MG63 (cell line): ENCODE measurements at regions not wholly inside any gene's neighbourhood (a gene's known extent, or its start where the extent isn't known, plus 50 kb on each side); places are given as distances from the start of the nearest gene placed in this dataset.

Experiments
- DNase-seq: peaks from one replicate; pipeline ENCODE4 v3.0.0-alpha.2; 2020
- H3K27me3 ChIP-seq: fragments of 250-450 bp; sonication (Bioruptor Pico); 2 replicates; pipeline ENCODE4 v1.5.1; 2020; ENCODE audit warnings: mild to moderate bottlenecking, moderate library complexity
- H3K36me3 ChIP-seq: fragments of 250-450 bp; sonication (Bioruptor Pico); 2 replicates; pipeline ENCODE4 v1.5.1; 2020; ENCODE audit warnings: mild to moderate bottlenecking, moderate library complexity
- H3K4me3 ChIP-seq: fragments of 250-450 bp; sonication (Bioruptor Pico); 2 replicates; pipeline ENCODE4 v1.5.1; 2020; ENCODE audit warnings: mild to moderate bottlenecking, moderate library complexity
- H3K9me3 ChIP-seq: fragments of 250-450 bp; sonication (Bioruptor Pico); 2 replicates; pipeline ENCODE4 v1.5.1; 2020; ENCODE audit warnings: mild to moderate bottlenecking, moderate library complexity

GRCh38 chr10:105827133-105827532 lies 1186.0 kb downstream of the SORCS3 start:
- no peak overlapping the region for H3K4me3 ChIP-seq
- H3K27me3 ChIP-seq, result no peaks in the 10 kb centered on the region
- H3K36me3 ChIP-seq, result no peaks in the 10 kb centered on the region
- H3K9me3 ChIP-seq, result peaks cover 2% of the 10 kb centered on the region; the same call in 1 of the 2 replicates
- no peak for DNase-seq

- Histone ChIP-seq H3K4me3 (no peak overlapping the region), H3K36me3 (no peaks in the 10 kb centered on the region), H3K27me3 (no peaks in the 10 kb centered on the region), H3K9me3 (0 out of 2 replicates have a peak, but pooled peaks cover 3% of the 10 kb centered on the region)
- DNase-seq, result no peak
These were observed 1167.0 kb downstream of the SORCS3 start for GRCh38 chr10:105807935-105808587.

- 0 out of 2 replicates have a peak, but pooled peaks cover 3% of the 10 kb centered on the region for H3K9me3 ChIP-seq
- no peak overlapping the region for H3K4me3 ChIP-seq
- no peak for DNase-seq
- H3K36me3 ChIP-seq, result no peaks in the 10 kb centered on the region
- no peaks in the 10 kb centered on the region for H3K27me3 ChIP-seq
These were observed 1162.1 kb downstream of the SORCS3 start for GRCh38 chr10:105803206-105803605.

GRCh38 chr10:105800641-105801040 lies 1159.6 kb downstream of the SORCS3 start:
- no peaks in the 10 kb centered on the region for H3K36me3 ChIP-seq
- peak; percentile 82 for DNase-seq
- no peaks in the 10 kb centered on the region for H3K27me3 ChIP-seq
- H3K9me3 ChIP-seq, result 0 out of 2 replicates have a peak, but pooled peaks cover 2% of the 10 kb centered on the region
- H3K4me3 ChIP-seq, result no peak overlapping the region

- no peaks in the 10 kb centered on the region for H3K27me3 ChIP-seq
- H3K9me3 ChIP-seq, result no peaks in the 10 kb centered on the region
- DNase-seq, result no peak
- H3K4me3 ChIP-seq, result no peak overlapping the region
- no peaks in the 10 kb centered on the region for H3K36me3 ChIP-seq
These were observed 1157.3 kb downstream of the SORCS3 start for GRCh38 chr10:105798328-105798889.

- H3K27me3 ChIP-seq, result no peaks in the 10 kb centered on the region
- no peak for DNase-seq
- no peak overlapping the region for H3K4me3 ChIP-seq
- no peaks in the 10 kb centered on the region for H3K36me3 ChIP-seq
- no peaks in the 10 kb centered on the region for H3K9me3 ChIP-seq
These were observed 1156.3 kb downstream of the SORCS3 start for GRCh38 chr10:105797234-105797890.

- DNase-seq, result no peak
- H3K36me3 ChIP-seq, result no peaks in the 10 kb centered on the region
- H3K4me3 ChIP-seq, result no peak overlapping the region
- H3K27me3 ChIP-seq, result peaks cover 2% of the 10 kb centered on the region; the same call in 1 of the 2 replicates
- no peaks in the 10 kb centered on the region for H3K9me3 ChIP-seq
These were observed 1152.0 kb downstream of the SORCS3 start for GRCh38 chr10:105793071-105793470.

- no peaks in the 10 kb centered on the region for H3K9me3 ChIP-seq
- H3K36me3 ChIP-seq, result no peaks in the 10 kb centered on the region
- H3K4me3 ChIP-seq, result no peak overlapping the region
- H3K27me3 ChIP-seq, result peaks cover 2% of the 10 kb centered on the region; the same call in 1 of the 2 replicates
- no peak for DNase-seq
These were observed 1144.6 kb downstream of the SORCS3 start for GRCh38 chr10:105785721-105786120.

GRCh38 chr10:105783936-105784483 lies 1142.9 kb downstream of the SORCS3 start:
- Histone ChIP-seq H3K4me3 (no peak overlapping the region), H3K9me3 (no peaks in the 10 kb centered on the region), H3K36me3 (no peaks in the 10 kb centered on the region), H3K27me3 (peaks cover under 1% of the 10 kb centered on the region; the same call in 1 of the 2 replicates)
- DNase-seq, result no peak

- Histone ChIP-seq H3K9me3 (no peaks in the 10 kb centered on the region), H3K4me3 (no peak overlapping the region), H3K27me3 (no peaks in the 10 kb centered on the region; the same call in 1 of the 2 replicates), H3K36me3 (no peaks in the 10 kb centered on the region)
- DNase-seq, result no peak
These were observed 1133.8 kb downstream of the SORCS3 start for GRCh38 chr10:105774881-105775280.

GRCh38 chr10:105774351-105774750 lies 1133.3 kb downstream of the SORCS3 start:
- no peaks in the 10 kb centered on the region; the same call in 1 of the 2 replicates for H3K27me3 ChIP-seq
- no peaks in the 10 kb centered on the region for H3K36me3 ChIP-seq
- no peaks in the 10 kb centered on the region for H3K9me3 ChIP-seq
- DNase-seq, result no peak
- H3K4me3 ChIP-seq, result no peak overlapping the region

GRCh38 chr10:105770524-105771212 lies 1129.6 kb downstream of the SORCS3 start:
- Histone ChIP-seq H3K36me3 (no peaks in the 10 kb centered on the region), H3K27me3 (no peaks in the 10 kb centered on the region; the same call in 1 of the 2 replicates), H3K4me3 (no peak overlapping the region), H3K9me3 (no peaks in the 10 kb centered on the region)
- no peak for DNase-seq

GRCh38 chr10:105769248-105770184 lies 1128.4 kb downstream of the SORCS3 start:
- Histone ChIP-seq H3K9me3 (no peaks in the 10 kb centered on the region), H3K36me3 (no peaks in the 10 kb centered on the region), H3K27me3 (no peaks in the 10 kb centered on the region; the same call in 1 of the 2 replicates), H3K4me3 (no peak overlapping the region)
- no peak for DNase-seq

GRCh38 chr10:105763611-105764010 lies 1122.5 kb downstream of the SORCS3 start:
- no peaks in the 10 kb centered on the region for H3K9me3 ChIP-seq
- no peaks in the 10 kb centered on the region for H3K36me3 ChIP-seq
- no peaks in the 10 kb centered on the region for H3K27me3 ChIP-seq
- H3K4me3 ChIP-seq, result no peak overlapping the region
- no peak for DNase-seq

- no peak for DNase-seq
- no peak overlapping the region for H3K4me3 ChIP-seq
- no peaks in the 10 kb centered on the region for H3K36me3 ChIP-seq
- no peaks in the 10 kb centered on the region for H3K27me3 ChIP-seq
- H3K9me3 ChIP-seq, result no peaks in the 10 kb centered on the region
These were observed 1120.6 kb downstream of the SORCS3 start for GRCh38 chr10:105761576-105762260.
